Panc1 (cell line): ENCODE measurements at regions not wholly inside any gene's neighbourhood (a gene's known extent, or its start where the extent isn't known, plus 50 kb on each side); places are given as distances from the start of the nearest gene placed in this dataset.
"Not testable (repeated sequence)": the region's sequence is repeated elsewhere in the genome, so short reads cannot be mapped to it uniquely, and the experiment has no call there.

Experiments
- ATAC-seq: fragments of 200-7000 bp; cut with Tn5 transposase; 2 replicates; pipeline ENCODE4 v1.9.1; 2020; ENCODE audit warnings: mild to moderate bottlenecking, moderate library complexity
- BruUV-seq: library from RNA; stranded (reverse); fragments of 400-500 nt; replicated peaks from 2 replicates; lab custom pipeline; 2021; lab: Mats Ljungman, UMichigan
- CTCF ChIA-PET: fragments of 300-600 bp; sonication (Branson Sonifier 250); formaldehyde crosslinking; loops from one replicate; lab custom pipeline; 2022; ENCODE audit warnings: antibody characterized with exemption; lab: Charles Lee
- POLR2A ChIA-PET: fragments of 300-600 bp; sonication (Branson Sonifier 250); formaldehyde crosslinking; loops from one replicate; lab custom pipeline; 2022; ENCODE audit warnings: antibody characterized with exemption; lab: Charles Lee
- DNase-seq: peaks from one replicate; pipeline ENCODE4 v3.0.0-alpha.2; 2010; ENCODE audit warnings: low read depth, low spot score
- H3K27ac ChIP-seq: 2 replicates; pipeline ENCODE4 v1.5.1; 2011; ENCODE audit warnings: mild to moderate bottlenecking, low read length, inconsistent platforms
- H3K27me3 ChIP-seq: fragments of 200-500 bp; sonication (Bioruptor generic); 2 replicates; pipeline ENCODE4 v1.6.0; 2014; ENCODE audit warnings: low read length, inconsistent platforms; ENCODE audit not compliant: control insufficient read depth, insufficient read depth
- H3K36me3 ChIP-seq: fragments of 200-500 bp; sonication (Bioruptor generic); 2 replicates; pipeline ENCODE4 v1.5.1; 2014; ENCODE audit warnings: inconsistent platforms, mild to moderate bottlenecking, low read length, moderate library complexity; ENCODE audit not compliant: control insufficient read depth, insufficient read depth
- H3K4me1 ChIP-seq: 2 replicates; pipeline ENCODE4 v1.5.1; 2011; ENCODE audit warnings: inconsistent platforms, mild to moderate bottlenecking, low read length, moderate library complexity; ENCODE audit not compliant: control insufficient read depth, insufficient read depth
- H3K4me3 ChIP-seq, 2 experiments: 2 replicates each; pipeline ENCODE4 v1.5.1; 2011 to 2012; ENCODE audit warnings: low read depth in 2 of 2, low read length in 2 of 2, mild to moderate bottlenecking in 2 of 2, inconsistent platforms in 1 of 2, moderate library complexity in 1 of 2
- H3K9me3 ChIP-seq: fragments of 200-500 bp; sonication (Bioruptor generic); 2 replicates; pipeline ENCODE4 v1.5.1; 2014; ENCODE audit warnings: low read depth, mild to moderate bottlenecking, inconsistent platforms, low read length, moderate library complexity; ENCODE audit not compliant: control insufficient read depth, insufficient read depth
- CTCF ChIP-seq: fragments of 450-650 bp; IDR thresholded peaks from 2 replicates; pipeline ENCODE4 v1.5.1; 2017; ENCODE audit warnings: mild to moderate bottlenecking
- POLR2AphosphoS5 ChIP-seq: IDR thresholded peaks from 2 replicates; pipeline ENCODE4 v1.6.1; 2012; ENCODE audit warnings: mild to moderate bottlenecking, low read depth, low read length, moderate library complexity
- REST ChIP-seq, 2 experiments: IDR thresholded peaks; 2 replicates each; pipeline ENCODE4 v1.6.1; 2011 to 2012; ENCODE audit warnings: low read depth in 2 of 2, control low read depth in 1 of 2, low read length in 1 of 2, mild to moderate bottlenecking in 1 of 2, moderate library complexity in 1 of 2; ENCODE audit not compliant: insufficient read depth in 1 of 2
- SIN3A ChIP-seq: IDR thresholded peaks from 2 replicates; pipeline ENCODE4 v1.6.1; 2012; ENCODE audit warnings: low read depth, mild to moderate bottlenecking, low read length, moderate library complexity, borderline replicate concordance; ENCODE audit not compliant: insufficient read depth
- TCF7L2 ChIP-seq: IDR thresholded peaks from 2 replicates; pipeline ENCODE4 v1.6.1; 2011; ENCODE audit warnings: mild to moderate bottlenecking, low read depth, low read length, inconsistent platforms
- in situ Hi-C: cut with HindIII; loops from 2 replicates; pipeline ENCODE4 v1.10.0; 2016; ENCODE audit warnings: low sequenced_read_pairs, low pct_unique_long_range_greater_than_20kb
- intact Hi-C: fragments of 100-400 bp; cut with micrococcal nuclease; formaldehyde crosslinking; loops from one replicate; pipeline ENCODE4 v1.10.0; 2022; ENCODE audit not compliant: unreplicated experiment

GRCh38 chr1:72987871-72988270, 705.5 kb upstream of the NEGR1 start:
- H3K4me3 ChIP-seq, intact Hi-C loops, ATAC-seq, DNase-seq, BruUV-seq, H3K27ac ChIP-seq, H3K9me3 ChIP-seq, CTCF ChIA-PET, POLR2A ChIA-PET, H3K36me3 ChIP-seq, H3K4me1 ChIP-seq, in situ Hi-C loops, H3K27me3 ChIP-seq: not testable (repeated sequence)

- in situ Hi-C loops (no loop called here), intact Hi-C loops (no loop called here)
- Histone ChIP-seq H3K4me1 (no peaks in the 10 kb centered on the region), H3K27ac (no peak overlapping the region), H3K27me3 (no peaks in the 10 kb centered on the region), H3K36me3 (no peaks in the 10 kb centered on the region), H3K4me3 (no peak overlapping the region), H3K9me3 (no peaks in the 10 kb centered on the region)
- POLR2A ChIA-PET: no interaction called here
- ATAC-seq (no peak), DNase-seq (no peak)
- CTCF ChIA-PET: no interaction called here
- BruUV-seq: no TSS peak
- TF ChIP-seq SIN3A (no peak), TCF7L2 (no peak), CTCF (no peak), POLR2AphosphoS5 (no peak), REST (IDR thresholded peaks at IDR 0.05; ENCODE audit: insufficient read depth in 1 of 2, low read depth in 2 of 2, low read length in 1 of 2) (no peak)
Observed at GRCh38 chr1:72986591-72987290, 704.4 kb upstream of the NEGR1 start.

DNA sequence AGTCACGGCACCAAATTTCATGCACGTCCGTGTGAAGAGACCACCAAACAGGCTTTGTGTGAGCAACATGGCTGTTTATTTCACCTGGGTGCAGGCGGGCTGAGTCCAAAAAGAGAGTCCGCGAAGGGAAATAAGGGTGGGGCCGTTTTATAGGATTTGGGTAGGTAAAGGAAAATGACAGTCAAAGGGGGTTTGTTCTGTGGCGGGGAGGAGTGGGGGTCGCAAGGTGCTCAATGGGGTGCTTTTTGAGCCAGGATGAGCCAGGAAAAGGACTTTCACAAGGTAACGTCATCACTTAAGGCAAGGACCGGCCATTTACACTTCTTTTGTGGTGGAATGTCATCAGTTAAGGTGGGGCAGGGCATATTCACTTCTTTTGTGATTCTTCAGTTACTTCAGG, 702.7 kb upstream of the NEGR1 start:
- POLR2A ChIA-PET, DNase-seq, H3K9me3 ChIP-seq, H3K36me3 ChIP-seq, BruUV-seq, H3K4me1 ChIP-seq, H3K27me3 ChIP-seq, CTCF ChIA-PET, intact Hi-C loops, in situ Hi-C loops, H3K4me3 ChIP-seq, H3K27ac ChIP-seq, ATAC-seq: not testable (repeated sequence)

DNA sequence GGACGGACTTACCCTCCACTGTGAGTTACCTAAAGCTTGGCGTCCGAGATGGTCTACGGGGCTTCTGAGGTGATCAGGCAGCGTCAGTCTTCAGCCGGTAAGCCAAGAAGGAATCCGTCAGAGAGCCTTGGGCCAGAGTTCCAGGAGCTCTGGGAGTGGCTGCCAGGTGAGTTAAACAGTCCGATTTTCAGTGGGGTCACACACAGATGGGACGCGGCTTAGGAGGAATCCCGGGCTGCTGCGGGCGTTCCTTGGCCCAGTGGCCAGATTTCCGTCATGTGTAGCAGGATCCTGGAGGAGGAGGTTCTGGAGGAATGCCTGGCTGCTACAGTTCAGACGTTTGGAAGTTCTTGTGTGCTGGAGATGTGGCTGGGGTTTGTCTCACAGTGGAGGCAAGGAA, 700.7 kb upstream of the NEGR1 start:
- POLR2A ChIA-PET, H3K27ac ChIP-seq, H3K9me3 ChIP-seq, DNase-seq, BruUV-seq, CTCF ChIA-PET, H3K4me1 ChIP-seq, H3K27me3 ChIP-seq, H3K4me3 ChIP-seq, in situ Hi-C loops, ATAC-seq, intact Hi-C loops, H3K36me3 ChIP-seq: not testable (repeated sequence)
